ENCODE measurements at regions not wholly inside any gene's neighbourhood (a gene's known extent, or its start where the extent isn't known, plus 50 kb on each side); places are given as distances from the start of the nearest gene placed in this dataset.
"Not testable (repeated sequence)": the region's sequence is repeated elsewhere in the genome, so short reads cannot be mapped to it uniquely, and the experiment has no call there.

DNA sequence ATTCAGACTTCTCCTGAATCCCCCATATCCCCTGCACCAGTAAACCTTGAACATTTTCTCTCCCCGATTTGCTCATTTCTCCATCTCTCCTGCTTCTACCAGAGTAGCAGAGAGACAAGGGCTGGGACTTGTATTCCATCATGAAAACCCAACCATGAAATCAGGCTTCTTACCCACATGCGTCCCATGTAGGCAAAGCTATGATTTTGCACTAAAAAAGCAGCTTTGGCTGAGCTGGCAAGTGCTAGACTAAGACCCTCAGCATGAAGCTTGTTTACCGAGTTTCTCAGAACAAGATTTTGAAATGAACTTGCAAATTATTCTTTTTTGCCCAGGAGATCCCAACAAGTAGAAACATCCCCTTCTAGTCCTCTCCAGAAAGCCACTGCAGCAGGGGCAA is 80.3 kb upstream of the RFLNA start:
- no peak for DNase-seq (ENCODE audit: low read depth in 4 of 4, low spot score in 1 of 4)

DNA sequence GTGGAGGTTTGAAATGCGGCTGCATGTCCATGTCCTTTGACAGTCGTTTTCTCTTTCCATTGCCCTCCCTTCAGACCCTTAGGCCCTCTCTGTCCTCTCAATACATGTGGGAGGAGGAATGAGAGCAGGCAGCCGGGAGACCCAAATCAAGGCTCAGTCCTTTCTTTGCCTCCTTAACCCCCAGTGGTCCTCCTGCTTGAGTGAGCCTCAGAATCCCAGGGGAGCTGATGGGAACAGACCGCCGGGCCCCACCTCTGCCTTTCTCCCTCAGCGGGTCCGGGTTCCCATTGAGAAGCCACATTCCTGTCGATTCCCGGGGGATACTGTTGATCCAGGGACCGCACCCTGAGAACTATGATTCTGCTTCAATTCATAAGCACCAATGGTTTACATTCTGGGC is 77.9 kb upstream of the RFLNA start:
- no peak for DNase-seq (ENCODE audit: low read depth in 4 of 4, low spot score in 1 of 4)

DNA sequence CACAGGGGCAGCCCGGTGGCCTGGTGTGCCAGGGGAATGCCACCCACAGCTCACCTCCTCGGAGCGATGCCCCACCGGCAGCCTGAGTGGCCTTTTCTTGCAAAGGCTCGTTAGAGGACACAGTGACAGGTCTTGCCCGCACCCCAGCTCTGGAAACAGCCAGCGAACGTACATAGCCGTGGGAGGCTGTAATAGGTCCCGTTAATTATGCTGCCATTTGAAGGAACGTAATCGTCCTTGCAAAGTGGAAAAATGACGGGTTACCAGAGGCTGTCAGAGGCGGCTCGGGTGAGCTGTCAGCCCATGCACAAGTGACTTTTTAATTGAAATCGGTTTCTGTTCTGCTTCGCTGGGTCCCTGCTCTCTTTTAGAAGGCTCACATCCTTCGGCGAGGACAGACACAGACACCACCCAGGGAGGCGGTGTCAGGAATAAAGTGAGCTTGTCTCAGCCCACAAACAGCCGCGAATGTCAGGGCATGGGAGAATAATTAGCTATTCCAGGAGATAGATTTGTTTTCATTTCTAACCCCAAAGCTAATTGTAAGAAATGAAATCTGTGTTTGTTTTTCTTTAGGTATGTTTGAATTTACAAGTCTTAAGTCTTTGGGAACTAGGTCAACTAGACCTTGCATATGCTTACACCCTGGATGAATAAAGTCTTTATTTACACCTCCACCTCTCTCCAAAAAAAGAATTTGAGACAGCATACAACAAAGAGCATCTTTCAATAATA is 77.2 kb upstream of the RFLNA start:
- DNase-seq (ENCODE audit: low read depth in 4 of 4, low spot score in 1 of 4): no peak

GRCh38 chr12:124218243-124218560 is 76.7 kb upstream of the RFLNA start:
- no peak for DNase-seq (ENCODE audit: low read depth in 4 of 4, low spot score in 1 of 4)

- DNase-seq (ENCODE audit: low read depth in 4 of 4, low spot score in 1 of 4): not testable (repeated sequence)
Measured at GRCh38 chr12:124218650-124219049, 76.2 kb upstream of the RFLNA start.

DNA sequence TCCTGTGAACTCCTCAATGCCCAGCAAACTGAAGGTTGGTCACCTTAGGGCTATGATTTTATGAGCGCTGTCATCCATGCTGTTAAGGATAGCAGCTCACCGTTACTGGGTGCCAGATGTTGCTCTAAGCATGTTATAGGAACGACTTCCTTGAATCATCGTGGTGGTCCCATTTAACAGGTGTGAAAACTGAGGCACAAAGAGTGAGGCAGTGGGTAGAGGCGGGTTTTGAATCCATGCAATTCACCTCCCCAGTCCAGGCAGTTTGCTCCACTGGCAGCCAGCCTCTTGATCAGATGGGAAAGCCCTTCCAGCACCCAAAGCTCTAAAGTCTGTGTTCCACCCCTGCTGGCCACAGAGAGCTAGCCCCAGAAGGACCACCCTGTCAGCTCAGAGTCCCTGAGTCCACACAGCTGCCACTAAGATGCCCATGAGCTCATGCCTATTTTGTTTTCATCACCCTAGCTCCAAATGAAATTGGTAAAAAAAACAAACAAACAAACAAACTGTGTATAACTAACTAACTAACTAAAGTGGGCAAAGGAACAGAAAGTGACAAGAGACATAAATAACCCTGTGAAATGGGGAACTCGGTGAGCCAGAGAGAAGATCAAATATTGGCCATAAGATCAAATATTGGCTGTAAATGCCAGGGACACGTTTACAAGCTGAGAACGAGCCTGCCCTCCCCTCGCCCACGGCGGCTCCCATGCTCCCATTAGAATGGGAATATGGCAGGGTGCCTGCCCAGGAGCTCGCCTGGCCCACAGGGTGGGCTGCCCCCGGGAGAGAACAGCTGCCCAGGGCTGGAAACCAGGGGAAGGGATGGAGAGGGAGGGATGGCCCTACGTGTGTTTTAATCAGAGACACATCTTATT is 72.3 kb upstream of the RFLNA start:
- no peak for DNase-seq (ENCODE audit: low read depth in 4 of 4, low spot score in 1 of 4)

DNA sequence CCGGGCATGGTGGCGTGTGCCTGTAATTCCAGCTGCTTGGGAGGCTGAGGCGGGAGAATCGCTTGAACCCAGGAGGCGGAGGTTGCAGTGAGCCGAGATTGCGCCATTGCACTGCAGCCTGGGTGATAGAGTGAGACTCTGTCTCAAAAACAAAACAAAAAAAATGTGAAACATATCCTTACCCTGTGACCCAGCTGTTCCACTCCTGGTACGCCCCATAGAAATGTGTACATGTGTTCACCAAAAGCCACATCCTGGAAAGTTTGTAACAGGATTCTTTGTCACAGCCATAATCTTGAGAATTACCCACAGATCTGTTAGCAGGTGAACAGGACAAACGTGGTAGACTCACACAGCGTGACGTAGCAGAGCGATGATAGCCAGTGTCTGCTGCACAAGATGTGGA is 71.2 kb upstream of the RFLNA start:
- peak in 1 of 4 experiments; percentile 7 for DNase-seq (ENCODE audit: low read depth in 4 of 4, low spot score in 1 of 4)

DNA sequence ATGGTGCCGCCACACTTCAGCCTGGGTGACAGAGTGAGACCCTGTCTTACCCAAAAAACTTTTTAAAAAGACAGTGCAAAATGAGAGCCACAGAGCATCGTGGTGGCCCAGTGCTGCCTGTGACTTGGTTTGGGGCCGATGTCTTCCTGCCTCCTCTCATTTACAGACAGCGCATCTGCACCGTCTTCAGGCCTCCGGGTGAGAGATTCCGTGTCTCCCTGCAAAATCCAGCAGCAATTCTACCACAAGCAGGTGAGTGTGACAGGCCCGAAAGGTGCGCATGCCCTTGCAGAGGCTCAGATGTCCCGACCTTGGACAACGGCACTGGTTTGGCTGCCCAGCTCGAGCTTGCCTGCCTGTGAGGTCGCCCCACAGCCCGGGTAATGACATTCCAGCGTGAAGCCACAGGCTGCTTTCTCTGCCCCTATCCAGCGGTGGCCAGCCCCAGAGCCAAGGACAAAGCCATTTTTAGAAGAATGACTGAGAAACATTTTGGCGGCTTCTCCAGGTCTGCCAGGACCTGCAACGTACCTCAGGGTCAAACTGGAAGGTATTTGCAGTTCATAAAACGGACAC is 70.3 kb upstream of the RFLNA start:
- no peak for DNase-seq (ENCODE audit: low read depth in 4 of 4, low spot score in 1 of 4)

GRCh38 chr12:124225730-124226129 is 69.2 kb upstream of the RFLNA start:
- no peak for DNase-seq (ENCODE audit: low read depth in 4 of 4, low spot score in 1 of 4)

DNA sequence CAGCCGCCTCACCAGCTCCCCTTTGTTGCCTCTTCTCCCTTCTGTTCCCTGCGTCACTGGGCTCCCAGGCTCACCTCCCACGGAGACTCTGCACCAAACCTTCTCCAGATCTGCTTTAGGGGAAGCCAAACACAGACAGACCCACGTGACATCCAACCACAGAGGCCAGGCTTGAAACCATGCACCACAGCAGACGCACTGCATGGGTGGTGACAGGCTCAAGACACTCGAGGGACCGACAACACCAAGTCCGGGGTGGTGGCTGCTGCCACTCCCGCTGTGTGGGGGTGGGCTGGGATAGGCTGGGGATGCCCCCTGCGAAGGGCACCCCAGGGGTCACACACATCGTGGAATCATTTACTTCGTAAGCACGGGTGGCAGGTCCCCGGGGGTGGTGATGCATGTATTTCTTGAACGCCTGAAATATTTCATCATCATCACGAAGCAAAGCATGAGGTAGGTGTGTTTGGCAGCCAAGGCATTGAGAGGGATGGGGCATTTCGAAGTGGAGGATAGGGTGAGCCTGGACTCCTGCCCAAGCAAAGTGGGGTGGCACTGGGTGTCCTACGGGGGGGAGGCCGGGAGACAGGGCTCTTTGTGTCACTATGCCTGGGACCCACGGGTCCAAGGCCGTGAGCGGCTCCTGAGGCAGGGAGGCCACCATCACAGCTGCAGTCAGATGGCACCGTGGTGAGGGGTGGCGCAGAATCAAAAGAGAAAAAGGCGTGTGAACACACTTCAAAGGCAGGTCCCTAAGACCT is 66.8 kb upstream of the RFLNA start:
- no peak for DNase-seq (ENCODE audit: low read depth in 4 of 4, low spot score in 1 of 4)

- DNase-seq (ENCODE audit: low read depth in 4 of 4, low spot score in 1 of 4): no peak
Measured at GRCh38 chr12:124229520-124229919, 65.4 kb upstream of the RFLNA start.

GRCh38 chr12:124230117-124230757 is 64.7 kb upstream of the RFLNA start:
- DNase-seq (ENCODE audit: low read depth in 4 of 4, low spot score in 1 of 4): no peak

- no peak for DNase-seq (ENCODE audit: low read depth in 4 of 4, low spot score in 1 of 4)
Measured at GRCh38 chr12:124230789-124231188, 64.1 kb upstream of the RFLNA start.

- no peak for DNase-seq (ENCODE audit: low read depth in 4 of 4, low spot score in 1 of 4)
Measured at GRCh38 chr12:124231980-124232653, 62.8 kb upstream of the RFLNA start.

DNA sequence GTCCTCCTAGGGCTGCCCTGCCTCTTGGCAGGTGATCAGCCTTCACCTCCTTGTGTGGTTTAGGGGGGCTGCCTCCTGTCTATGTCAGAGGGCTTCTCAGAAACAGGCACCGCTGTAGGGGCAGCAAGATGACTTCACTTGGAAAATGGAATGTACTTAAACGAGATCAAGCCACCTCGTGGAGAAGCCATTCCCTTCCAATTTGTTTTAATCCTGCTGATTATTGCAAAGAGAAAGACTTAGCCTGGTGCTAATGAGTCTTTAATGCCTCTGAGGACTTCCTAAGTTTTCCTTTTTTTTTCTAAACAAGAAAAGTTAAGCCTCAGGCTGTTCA is 62.3 kb upstream of the RFLNA start:
- no peak for DNase-seq (ENCODE audit: low read depth in 4 of 4, low spot score in 1 of 4)

- DNase-seq (ENCODE audit: low read depth in 4 of 4, low spot score in 1 of 4): no peak
Measured at GRCh38 chr12:124233041-124233796, 61.7 kb upstream of the RFLNA start.

GRCh38 chr12:124233846-124234640 is 60.9 kb upstream of the RFLNA start:
- DNase-seq (ENCODE audit: low read depth in 4 of 4, low spot score in 1 of 4): no peak

- DNase-seq (ENCODE audit: low read depth in 4 of 4, low spot score in 1 of 4): no peak
Measured at GRCh38 chr12:124236625-124237031, 58.3 kb upstream of the RFLNA start.

DNA sequence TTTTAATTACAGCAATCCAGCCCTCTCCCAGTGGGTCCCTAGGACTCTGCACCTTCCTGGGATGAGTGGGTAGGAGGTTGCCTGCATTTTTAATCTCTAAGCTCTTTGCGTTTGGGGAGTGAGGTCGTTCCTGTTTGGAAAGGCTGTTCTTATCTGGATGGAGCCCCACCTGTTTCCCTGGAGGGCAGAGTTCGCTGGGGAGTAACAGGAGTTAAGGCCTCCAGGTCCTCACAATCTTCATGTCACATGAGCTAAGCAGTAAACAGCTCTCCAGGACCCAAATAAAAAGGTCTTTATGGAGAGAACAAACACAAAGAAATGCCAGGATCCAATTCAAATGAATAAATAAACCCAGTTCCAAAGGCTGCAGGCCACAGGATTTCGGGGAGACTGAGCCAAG is 56.0 kb upstream of the RFLNA start:
- no peak for DNase-seq (ENCODE audit: low read depth in 4 of 4, low spot score in 1 of 4)

All from stimulated activated CD4-positive, alpha-beta T cell treated with anti-CD3 and anti-CD28 coated beads, Interleukin-1b, Interleukin-23, amount 100 ng/mL, for 24 hours (primary cell).